CD4-positive, alpha-beta memory T cell (primary cell): ENCODE measurements at regions not wholly inside any gene's neighbourhood (a gene's known extent, or its start where the extent isn't known, plus 50 kb on each side); places are given as distances from the start of the nearest gene placed in this dataset.

Source experiments
- CTCF ChIA-PET: fragments of 350-600 bp; sonication (Branson Sonifier 250); formaldehyde crosslinking; loops from one replicate; lab custom pipeline; 2021; ENCODE audit warnings: inconsistent platforms; ENCODE audit not compliant: partially characterized antibody; lab: Charles Lee
- POLR2A ChIA-PET: fragments of 350-600 bp; sonication (Branson Sonifier 250); formaldehyde crosslinking; loops from one replicate; lab custom pipeline; 2021; ENCODE audit not compliant: partially characterized antibody; lab: Charles Lee
- DNase-seq, 5 donors: peaks; one replicate each; pipeline versions ENCODE4 v3.0.0 to v3.0.0-alpha.2; 2020 to 2022; ENCODE audit warnings: mixed read lengths in 1 of 5
- H3K27ac ChIP-seq: one replicate; pipeline ENCODE4 v1.7.0; 2013; ENCODE audit warnings: low read depth, low read length
- H3K27me3 ChIP-seq: 2 replicates; pipeline ENCODE4 v1.7.0; 2013; ENCODE audit warnings: mild to moderate bottlenecking, low read length, moderate library complexity; ENCODE audit not compliant: insufficient read depth
- H3K36me3 ChIP-seq: 2 replicates; pipeline ENCODE4 v1.7.0; 2013; ENCODE audit warnings: mild to moderate bottlenecking, low read length, moderate library complexity; ENCODE audit not compliant: insufficient read depth
- H3K4me1 ChIP-seq: 2 replicates; pipeline ENCODE4 v1.7.0; 2013; ENCODE audit warnings: mild to moderate bottlenecking, low read length, moderate library complexity; ENCODE audit not compliant: insufficient read depth
- H3K4me3 ChIP-seq, 2 donors: one replicate each; pipeline ENCODE4 v1.7.0; 2013; ENCODE audit warnings: low read length in 2 of 2, mild to moderate bottlenecking in 1 of 2
- H3K9me3 ChIP-seq, 2 donors: one replicate each; pipeline ENCODE4 v1.7.0; 2013; ENCODE audit warnings: low read length in 2 of 2, control low read depth in 1 of 2; ENCODE audit not compliant: control insufficient read depth in 1 of 2
- H3K27ac Mint-ChIP-seq, 7 donors: one replicate each; pipeline ENCODE4 v1.8.0; 2020 to 2021; ENCODE audit warnings: mixed read lengths in 7 of 7, mild to moderate bottlenecking in 6 of 7, inconsistent platforms in 3 of 7, moderate library complexity in 3 of 7
- H3K27me3 Mint-ChIP-seq, 2 donors: one replicate each; pipeline ENCODE4 v1.8.0; 2020 to 2021; ENCODE audit warnings: mixed read lengths in 2 of 2
- H3K36me3 Mint-ChIP-seq, 2 donors: one replicate each; pipeline ENCODE4 v1.8.0; 2020 to 2021; ENCODE audit warnings: mixed read lengths in 2 of 2, inconsistent platforms in 1 of 2, mild to moderate bottlenecking in 1 of 2
- H3K4me1 Mint-ChIP-seq, 4 donors: one replicate each; pipeline ENCODE4 v1.8.0; 2020 to 2021; ENCODE audit warnings: mixed read lengths in 4 of 4, mild to moderate bottlenecking in 1 of 4
- H3K4me3 Mint-ChIP-seq, 8 donors: one replicate each; pipeline ENCODE4 v1.8.0; 2020 to 2021; ENCODE audit warnings: mixed read lengths in 8 of 8, mild to moderate bottlenecking in 7 of 8, moderate library complexity in 6 of 8, inconsistent platforms in 3 of 8
- H3K9me3 Mint-ChIP-seq, 8 donors: one replicate each; pipeline ENCODE4 v1.8.0; 2020 to 2021; ENCODE audit warnings: mixed read lengths in 8 of 8, mild to moderate bottlenecking in 5 of 8, inconsistent platforms in 3 of 8, moderate library complexity in 1 of 8
- intact Hi-C: fragments of 100-400 bp; cut with micrococcal nuclease; formaldehyde crosslinking; loops from one replicate; pipeline ENCODE4 v1.15.1; 2023

DNA sequence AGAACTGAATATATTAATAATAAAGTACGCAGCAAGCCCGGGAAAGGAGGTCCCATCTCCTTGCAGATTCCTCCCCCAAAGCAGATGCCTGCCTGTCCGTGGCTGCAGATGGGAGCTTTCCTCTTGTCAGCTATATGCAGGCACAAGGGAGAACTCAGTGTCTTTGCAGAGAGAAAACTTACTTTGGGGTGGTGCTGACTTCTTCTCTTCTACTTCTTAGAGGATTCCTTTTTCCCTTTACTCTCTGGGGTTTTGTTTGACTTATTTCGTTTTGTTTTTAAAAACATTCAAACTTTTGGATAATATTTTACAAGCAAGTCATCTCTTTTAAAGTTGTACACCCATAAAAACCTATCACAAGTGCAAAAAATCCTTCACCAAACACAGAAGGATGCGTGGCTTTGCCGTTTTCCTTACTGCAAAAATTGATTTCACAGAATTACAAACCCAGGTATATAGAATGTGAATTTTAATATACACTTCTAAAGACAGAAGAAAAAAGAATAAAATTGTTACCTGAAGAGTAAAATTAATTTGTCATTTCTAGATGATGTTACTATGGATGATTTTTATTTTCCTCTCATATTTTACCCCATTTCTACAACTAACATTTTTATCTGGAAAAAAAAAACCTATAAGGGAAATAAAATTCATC lies 65.3 kb upstream of the IGF1R start:
- H3K27ac ChIP-seq, result no peak overlapping the region
- intact Hi-C loops, result no loop called here
- H3K4me3 ChIP-seq, result no peak overlapping the region
- Mint-ChIP-seq H3K9me3 (peaks cover 0 to 2% (median 0%) of the 10 kb centered on the region in 8 donors), H3K36me3 (no peaks in the 10 kb centered on the region), H3K27me3 (peaks cover 15 to 16% of the 10 kb centered on the region in 2 donors), H3K27ac (no peak overlapping the region), H3K4me3 (no peak overlapping the region), H3K4me1 (peaks cover 4 to 5% (median 5%) of the 10 kb centered on the region in 4 donors)
- peaks cover 5% of the 10 kb centered on the region for H3K27me3 ChIP-seq
- CTCF ChIA-PET, result no interaction called here
- no peaks in the 10 kb centered on the region for H3K4me1 ChIP-seq
- POLR2A ChIA-PET, result no interaction called here
- DNase-seq, result no peak
- no peaks in the 10 kb centered on the region for H3K9me3 ChIP-seq
- no peaks in the 10 kb centered on the region for H3K36me3 ChIP-seq

DNA sequence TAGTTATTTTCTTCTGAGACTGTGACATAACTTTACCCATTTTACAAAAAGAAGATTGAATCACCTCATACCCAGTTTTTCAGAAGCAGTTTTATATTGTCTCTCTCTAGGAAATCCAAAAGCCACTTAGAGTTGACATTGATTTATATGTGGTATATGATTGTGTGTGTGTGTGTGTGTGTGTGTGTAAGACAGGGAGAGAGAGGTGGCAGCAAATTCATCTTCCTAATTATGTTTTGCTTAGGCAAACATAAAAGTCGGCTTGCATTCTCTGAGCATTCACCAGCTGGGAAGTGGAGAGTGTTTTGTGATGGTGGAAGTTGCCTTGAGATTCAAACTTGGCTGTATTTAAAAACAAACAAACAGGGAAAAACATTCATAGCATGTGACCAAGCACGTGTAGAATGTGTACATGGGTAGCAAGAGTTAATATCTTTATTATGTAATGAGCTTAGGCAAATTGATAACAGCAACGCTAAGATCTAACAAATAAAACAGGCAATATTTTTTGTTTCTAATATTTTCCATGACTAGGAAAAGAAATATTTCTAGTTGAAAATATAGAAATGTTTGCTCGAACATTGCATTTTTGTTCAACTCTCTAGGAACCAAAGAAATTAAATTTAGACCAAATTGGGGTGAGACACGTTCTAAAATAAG lies 64.4 kb upstream of the IGF1R start:
- Histone ChIP-seq H3K27me3 (peaks cover 5% of the 10 kb centered on the region), H3K36me3 (no peaks in the 10 kb centered on the region), H3K27ac (no peak overlapping the region), H3K4me3 (no peak overlapping the region), H3K4me1 (no peaks in the 10 kb centered on the region), H3K9me3 (no peaks in the 10 kb centered on the region)
- Mint-ChIP-seq H3K4me3 (no peak overlapping the region), H3K27me3 (peaks cover 16 to 18% of the 10 kb centered on the region in 2 donors), H3K36me3 (no peaks in the 10 kb centered on the region), H3K27ac (no peak overlapping the region), H3K9me3 (no peaks in the 10 kb centered on the region), H3K4me1 (peaks cover 4 to 5% (median 5%) of the 10 kb centered on the region in 4 donors)
- no peak for DNase-seq
- POLR2A ChIA-PET, result no interaction called here
- CTCF ChIA-PET, result no interaction called here
- intact Hi-C loops, result no loop called here

DNA sequence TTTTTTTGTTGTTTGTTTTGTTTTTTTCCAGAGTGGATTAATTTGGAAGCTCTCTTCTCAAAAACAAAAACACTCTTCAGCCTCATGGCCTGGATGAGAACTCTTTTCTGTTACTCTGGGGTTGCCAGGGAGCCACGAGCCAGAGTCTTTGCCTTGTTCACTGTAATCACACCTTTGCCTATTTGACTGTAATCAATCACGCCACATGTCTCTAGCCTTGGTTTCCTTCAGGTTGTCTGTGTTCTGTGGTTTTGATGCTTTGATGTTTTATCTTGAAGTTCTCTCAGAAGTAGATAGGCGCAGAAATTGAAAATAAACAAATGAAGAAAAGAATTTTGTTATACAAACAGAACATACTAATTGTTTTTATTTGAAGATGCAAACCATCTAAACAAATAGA lies 62.3 kb upstream of the IGF1R start:
- Histone ChIP-seq H3K36me3 (no peaks in the 10 kb centered on the region), H3K4me3 (no peak overlapping the region), H3K27ac (no peak overlapping the region), H3K4me1 (no peaks in the 10 kb centered on the region), H3K27me3 (peaks cover 5% of the 10 kb centered on the region), H3K9me3 (no peaks in the 10 kb centered on the region)
- Mint-ChIP-seq H3K27me3 (peaks cover 18 to 20% of the 10 kb centered on the region in 2 donors), H3K4me3 (no peak overlapping the region), H3K27ac (no peak overlapping the region), H3K36me3 (no peaks in the 10 kb centered on the region), H3K9me3 (no peaks in the 10 kb centered on the region), H3K4me1 (peaks cover 4 to 5% (median 5%) of the 10 kb centered on the region in 4 donors)
- DNase-seq, result peak in 1 of 5 donors; percentile 4
- POLR2A ChIA-PET, result no interaction called here
- CTCF ChIA-PET, result no interaction called here
- intact Hi-C loops, result no loop called here

DNA sequence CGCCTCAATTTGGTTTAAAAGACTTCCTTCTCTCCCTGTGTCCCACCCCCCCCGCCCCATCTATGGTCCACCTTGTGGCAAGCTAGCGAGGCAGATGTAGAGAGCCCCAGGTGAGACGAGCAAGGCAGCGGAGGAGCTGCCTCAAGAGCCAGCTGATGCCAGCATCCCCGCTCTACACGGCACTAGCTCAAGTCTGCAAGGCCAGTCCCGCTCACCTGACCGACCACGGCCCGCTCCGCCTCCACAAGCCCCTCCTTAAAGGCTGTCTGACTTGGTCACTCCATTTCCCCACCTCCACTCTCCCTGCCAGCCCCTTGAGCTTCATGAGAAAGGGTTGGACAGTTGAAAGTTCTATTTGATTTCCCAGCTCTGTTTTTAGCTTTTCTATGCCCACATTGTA lies 56.2 kb upstream of the IGF1R start:
- H3K4me1 Mint-ChIP-seq, result no peaks in the 10 kb centered on the region
- POLR2A ChIA-PET, result no interaction called here
- intact Hi-C loops, result no loop called here

DNA sequence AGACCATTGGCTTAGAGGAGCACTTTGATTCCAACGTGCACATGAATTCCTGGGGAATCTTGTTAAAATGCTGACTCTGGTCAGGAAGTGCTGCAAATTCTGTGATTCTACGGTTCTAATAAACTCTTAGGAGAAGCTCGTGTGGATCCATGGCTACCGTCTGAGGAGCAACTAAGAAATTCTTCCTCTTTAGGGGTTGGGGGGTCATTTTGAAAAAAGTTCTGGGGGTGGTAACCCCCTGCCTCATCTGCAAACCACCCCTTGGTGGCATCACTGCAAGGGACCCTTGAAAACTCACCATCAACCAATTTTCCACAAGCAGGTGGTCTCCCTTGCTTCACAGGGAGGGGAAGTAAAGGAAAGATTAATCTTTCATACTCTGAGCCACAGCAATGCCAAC lies 52.2 kb upstream of the IGF1R start:
- Histone ChIP-seq H3K4me1 (peaks cover 11% of the 10 kb centered on the region), H3K36me3 (no peaks in the 10 kb centered on the region), H3K9me3 (no peaks in the 10 kb centered on the region), H3K4me3 (no peak overlapping the region), H3K27ac (no peak overlapping the region), H3K27me3 (no peaks in the 10 kb centered on the region)
- H3K27me3 Mint-ChIP-seq, result peaks cover 5 to 13% of the 10 kb centered on the region in 2 donors
- H3K4me1 Mint-ChIP-seq, result peaks cover 6 to 14% (median 11%) of the 10 kb centered on the region in 4 donors
- no peak for DNase-seq
- POLR2A ChIA-PET, result no interaction called here
- CTCF ChIA-PET, result no interaction called here
- no peak overlapping the region for H3K27ac Mint-ChIP-seq
- H3K9me3 Mint-ChIP-seq, result peaks cover 0 to 5% (median 0%) of the 10 kb centered on the region in 8 donors
- no peaks in the 10 kb centered on the region for H3K36me3 Mint-ChIP-seq
- intact Hi-C loops, result no loop called here
- no peak overlapping the region for H3K4me3 Mint-ChIP-seq

More for the DNA sequence above, 56.2 kb upstream of the IGF1R start:
- Mint-ChIP-seq H3K27me3 (peaks cover 10 to 19% of the 10 kb centered on the region in 2 donors), H3K36me3 (no peaks in the 10 kb centered on the region), H3K4me3 (no peak overlapping the region), H3K27ac (no peak overlapping the region), H3K9me3 (peaks cover 0 to 5% (median 0%) of the 10 kb centered on the region in 8 donors)
- H3K9me3 ChIP-seq, result no peaks in the 10 kb centered on the region
- no peaks in the 10 kb centered on the region for H3K36me3 ChIP-seq
- DNase-seq, result peak in 1 of 5 donors; percentile 19
- no peak overlapping the region for H3K4me3 ChIP-seq
- no peak overlapping the region for H3K27ac ChIP-seq
- H3K4me1 ChIP-seq, result no peaks in the 10 kb centered on the region
- no peaks in the 10 kb centered on the region for H3K27me3 ChIP-seq
- CTCF ChIA-PET, result no interaction called here

DNA sequence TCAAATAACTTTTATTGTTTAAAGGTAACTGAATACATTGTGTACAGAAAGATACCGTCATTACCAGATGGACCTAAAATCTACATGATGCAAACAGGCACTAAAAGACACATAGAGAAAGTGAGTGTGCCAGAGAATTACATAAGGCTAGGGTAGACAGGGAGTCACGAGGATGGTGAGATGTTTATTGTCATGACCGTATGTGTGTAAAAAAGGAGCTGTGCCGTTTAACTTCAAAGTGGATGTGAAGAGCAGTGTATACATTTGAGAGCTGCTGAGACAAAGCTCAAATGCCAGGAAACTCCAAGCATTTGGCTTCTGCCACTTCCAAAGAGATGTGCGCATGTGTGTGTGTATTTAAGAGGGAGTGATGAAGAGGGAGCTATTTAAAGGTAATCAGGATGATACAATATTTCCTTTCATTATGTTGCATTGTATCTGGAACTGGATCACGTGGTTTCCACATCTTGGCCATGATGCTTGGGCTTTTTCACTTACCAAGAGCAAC lies 51.4 kb upstream of the IGF1R start:
- DNase-seq, result no peak
- Histone ChIP-seq H3K9me3 (no peaks in the 10 kb centered on the region), H3K27me3 (no peaks in the 10 kb centered on the region), H3K27ac (no peak overlapping the region), H3K4me1 (peaks cover 11% of the 10 kb centered on the region), H3K36me3 (no peaks in the 10 kb centered on the region), H3K4me3 (no peak overlapping the region)
- ChIA-PET POLR2A (no interaction called here), CTCF (no interaction called here)
- H3K27ac Mint-ChIP-seq, result no peak overlapping the region
- no peaks in the 10 kb centered on the region for H3K36me3 Mint-ChIP-seq
- H3K4me3 Mint-ChIP-seq, result no peak overlapping the region
- H3K9me3 Mint-ChIP-seq, result peaks cover 0 to 5% (median 0%) of the 10 kb centered on the region in 8 donors
- H3K4me1 Mint-ChIP-seq, result peaks cover 6 to 14% (median 11%) of the 10 kb centered on the region in 4 donors
- intact Hi-C loops, result no loop called here
- peaks cover 5 to 7% of the 10 kb centered on the region in 2 donors for H3K27me3 Mint-ChIP-seq

DNA sequence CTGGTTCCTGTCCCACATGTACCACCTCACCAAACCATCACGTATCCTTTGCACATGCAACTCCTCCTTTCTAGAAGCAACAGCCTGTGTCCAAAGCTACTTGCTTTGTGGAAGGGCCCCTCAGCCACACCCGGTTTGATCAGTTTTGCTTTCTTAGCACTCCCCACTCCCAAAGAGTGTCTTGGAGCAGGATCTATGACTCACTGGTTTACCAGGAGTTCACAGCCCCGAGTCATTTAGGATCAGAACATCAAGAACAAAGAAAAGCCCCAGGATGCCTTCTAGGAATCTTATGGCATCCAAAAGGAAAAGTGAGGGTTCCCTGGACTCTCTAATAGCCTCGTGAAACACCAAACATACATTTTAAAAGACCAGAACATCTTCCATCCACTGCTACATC lies 50.7 kb upstream of the IGF1R start:
- H3K9me3 Mint-ChIP-seq, result peaks cover 0 to under 1% (median 0%) of the 10 kb centered on the region in 8 donors
- peaks cover 6 to 14% (median 11%) of the 10 kb centered on the region in 4 donors for H3K4me1 Mint-ChIP-seq
- H3K4me3 Mint-ChIP-seq, result no peak overlapping the region
- no peak overlapping the region for H3K4me3 ChIP-seq
- H3K4me1 ChIP-seq, result peaks cover 11% of the 10 kb centered on the region
- H3K9me3 ChIP-seq, result no peaks in the 10 kb centered on the region
- H3K36me3 ChIP-seq, result no peaks in the 10 kb centered on the region
- no peaks in the 10 kb centered on the region for H3K27me3 ChIP-seq
- no peaks in the 10 kb centered on the region for H3K36me3 Mint-ChIP-seq
- DNase-seq, result no peak
- no peak overlapping the region for H3K27ac ChIP-seq
- ChIA-PET CTCF (no interaction called here), POLR2A (no interaction called here)
- intact Hi-C loops, result no loop called here
- no peak overlapping the region for H3K27ac Mint-ChIP-seq
- H3K27me3 Mint-ChIP-seq, result peaks cover 4 to 5% of the 10 kb centered on the region in 2 donors
